Activated T-helper 1 cell treated with Interleukin-2 at 50 U/mL for 16 hours (primary cell): ENCODE measurements at regions not wholly inside any gene's neighbourhood (a gene's known extent, or its start where the extent isn't known, plus 50 kb on each side); places are given as distances from the start of the nearest gene placed in this dataset.

Source experiments
- DNase-seq: peaks from one replicate; pipeline ENCODE4 v3.0.0-alpha.2; 2020; ENCODE audit warnings: low read depth

DNA sequence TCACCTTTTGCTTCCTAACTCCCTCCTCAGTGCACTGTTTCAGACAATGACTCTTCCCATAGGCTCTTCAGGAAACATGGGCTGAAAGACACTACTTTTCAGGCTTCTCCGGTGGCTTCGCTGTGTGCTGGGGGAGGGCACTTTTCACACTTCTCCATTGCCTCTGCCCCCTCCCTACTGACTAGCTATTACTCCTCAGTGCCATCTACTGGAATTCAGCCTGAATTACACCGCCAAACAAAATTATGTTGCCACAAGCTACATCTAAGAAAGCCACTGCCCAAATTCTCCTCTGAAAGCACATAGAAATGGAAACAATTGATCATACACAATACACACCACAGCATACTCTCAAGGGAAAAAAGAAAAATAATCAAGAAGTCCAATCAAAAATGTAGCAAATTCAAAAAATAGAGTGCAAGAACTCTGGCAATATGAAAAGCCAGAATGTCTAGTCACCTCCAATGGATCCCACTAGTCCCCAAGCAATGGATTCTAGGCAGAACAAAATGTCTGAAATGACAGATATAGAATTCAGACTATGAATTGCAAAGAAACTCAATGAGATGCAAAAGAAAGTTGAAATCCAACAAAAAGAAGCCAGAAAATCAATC is 1139.4 kb upstream of the GYPC start:
- no peak for DNase-seq

DNA sequence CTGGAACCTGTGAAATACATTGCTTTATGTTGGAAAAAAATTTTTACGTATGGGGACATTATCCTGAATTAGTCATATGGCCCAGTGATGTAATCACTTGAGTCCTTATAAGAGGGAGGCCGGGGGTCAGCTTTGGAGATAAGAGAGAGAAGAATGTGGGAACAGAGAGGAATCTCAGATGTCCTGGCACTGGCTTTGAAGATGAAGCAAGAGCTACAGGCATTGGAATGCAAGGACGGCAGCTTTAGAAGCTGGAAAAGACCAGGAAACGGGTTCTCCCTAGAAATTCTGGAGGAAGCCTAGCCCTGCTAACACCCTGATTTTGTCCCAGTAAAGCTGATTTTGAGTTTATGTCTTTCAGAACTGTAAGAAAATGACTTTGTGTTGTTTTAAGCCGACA is 1129.9 kb upstream of the GYPC start:
- no peak for DNase-seq

GRCh38 chr2:125535089-125535488 is 1120.9 kb upstream of the GYPC start:
- no peak for DNase-seq

GRCh38 chr2:125543968-125544514 is 1111.9 kb upstream of the GYPC start:
- DNase-seq, result no peak

DNA sequence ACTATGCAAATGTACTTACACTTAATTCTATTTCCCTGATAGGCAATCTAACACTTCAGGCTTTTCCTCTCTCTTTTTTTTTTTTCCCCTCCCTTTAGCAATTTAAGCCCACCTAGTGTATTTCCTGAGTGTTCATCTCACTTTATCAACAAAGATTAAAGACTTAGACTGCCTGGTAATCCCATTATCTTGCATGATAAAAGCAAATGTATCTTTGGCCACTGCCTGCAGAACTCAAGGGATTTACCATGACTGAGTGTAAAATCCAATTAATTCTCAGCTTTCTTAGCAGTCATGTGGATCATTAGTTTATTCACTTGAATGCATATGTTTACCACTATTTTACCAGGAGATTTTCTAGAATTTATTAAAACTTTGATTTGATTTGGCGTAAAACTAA is 1102.2 kb upstream of the GYPC start:
- no peak for DNase-seq

DNA sequence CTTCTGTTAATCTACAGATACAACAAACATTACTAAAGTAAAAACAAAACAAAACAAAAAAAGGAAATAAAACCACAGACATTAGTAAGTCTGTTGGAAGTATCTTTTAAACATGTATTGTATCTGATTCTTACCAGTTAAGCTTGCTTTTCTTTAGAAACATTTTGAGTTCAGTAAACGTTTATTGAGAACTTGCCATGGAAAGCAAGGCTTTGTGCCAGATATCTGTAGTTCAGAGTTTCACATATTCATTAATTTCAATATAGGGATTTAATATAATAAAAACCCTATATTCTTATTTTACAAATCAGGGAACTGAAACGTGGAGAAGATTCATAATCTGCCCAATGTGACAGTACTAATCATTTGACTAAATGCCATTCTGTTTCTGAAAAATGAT is 1101.0 kb upstream of the GYPC start:
- no peak for DNase-seq

- no peak for DNase-seq
These were observed 1096.8 kb upstream of the GYPC start for GRCh38 chr2:125559186-125559585.

DNA sequence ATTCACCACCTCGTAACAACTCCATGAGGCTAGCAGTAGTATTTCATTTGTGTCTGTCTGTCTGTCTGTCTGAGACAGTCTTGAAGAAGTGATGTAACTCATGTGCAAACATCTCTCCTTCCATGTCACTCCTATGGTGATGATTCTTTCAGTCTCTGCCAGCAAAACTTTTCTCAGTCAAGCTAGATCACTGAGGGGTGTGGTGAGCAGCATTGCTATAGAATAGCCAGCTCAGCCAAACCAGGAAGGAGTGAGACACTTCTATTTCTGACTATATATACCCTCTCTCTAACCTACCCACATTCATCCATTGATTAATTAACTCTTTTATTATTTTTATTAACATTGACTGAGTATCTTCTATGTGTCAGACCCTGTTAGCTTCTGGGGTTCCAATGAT is 1095.1 kb upstream of the GYPC start:
- no peak for DNase-seq

DNA sequence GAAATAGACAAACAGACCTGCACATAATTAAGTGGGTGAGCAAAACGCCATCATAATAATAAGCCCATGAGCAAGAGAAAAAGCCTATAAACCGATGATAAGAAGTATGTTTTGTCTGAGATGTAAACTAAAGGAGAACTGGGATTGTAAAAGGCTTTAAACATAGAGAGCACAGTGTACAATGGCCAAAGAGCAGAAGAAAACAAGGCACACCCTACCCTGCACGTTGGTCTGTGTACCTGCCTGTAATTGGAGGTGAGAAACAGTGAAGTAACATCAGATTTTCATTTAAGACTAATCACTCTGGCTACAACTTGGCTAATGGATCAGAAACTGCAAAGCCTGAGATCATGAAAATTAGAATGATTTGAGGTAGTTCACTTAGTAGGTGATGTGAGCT is 1094.7 kb upstream of the GYPC start:
- DNase-seq, result no peak

DNA sequence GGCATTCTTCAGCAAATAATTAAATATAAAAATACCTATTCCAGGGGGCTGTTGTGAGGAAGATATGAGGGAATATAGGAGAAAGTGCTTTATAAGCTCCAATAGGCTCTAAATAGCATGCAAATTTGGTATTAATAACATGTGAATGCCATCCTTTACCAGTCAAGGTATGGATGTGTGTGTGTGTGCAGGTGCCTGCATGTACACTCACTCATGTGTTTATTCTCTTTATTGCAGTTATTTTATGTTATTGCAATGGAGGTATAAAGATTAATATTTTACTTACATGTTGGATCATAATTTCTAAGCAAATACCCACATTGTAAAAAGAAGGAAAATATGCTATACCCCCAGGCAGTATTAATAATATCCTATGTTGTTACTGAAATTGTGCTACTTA is 1093.0 kb upstream of the GYPC start:
- no peak for DNase-seq

GRCh38 chr2:125564471-125564870 is 1091.5 kb upstream of the GYPC start:
- DNase-seq, result no peak

DNA sequence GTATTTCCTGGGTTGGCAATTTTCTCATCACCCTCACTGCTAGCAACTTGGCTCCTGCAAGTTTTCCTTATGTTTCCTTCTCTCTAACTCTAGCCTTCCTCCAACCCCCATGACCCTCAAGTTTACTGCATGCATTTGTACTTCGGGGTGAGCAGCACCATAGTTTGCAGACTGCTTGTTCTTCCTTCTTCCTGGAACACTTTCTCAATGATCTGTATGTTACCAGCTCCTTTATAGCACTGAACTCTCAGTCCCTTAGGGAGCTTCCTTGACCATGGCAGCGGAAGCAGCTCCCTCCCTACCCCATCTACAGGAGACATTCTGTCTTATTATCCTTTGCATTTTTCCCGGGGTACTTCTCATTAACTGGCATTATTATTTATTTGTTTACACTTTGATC is 1089.5 kb upstream of the GYPC start:
- DNase-seq, result no peak

- DNase-seq, result no peak
These were observed 1088.9 kb upstream of the GYPC start for GRCh38 chr2:125567100-125567499.

DNA sequence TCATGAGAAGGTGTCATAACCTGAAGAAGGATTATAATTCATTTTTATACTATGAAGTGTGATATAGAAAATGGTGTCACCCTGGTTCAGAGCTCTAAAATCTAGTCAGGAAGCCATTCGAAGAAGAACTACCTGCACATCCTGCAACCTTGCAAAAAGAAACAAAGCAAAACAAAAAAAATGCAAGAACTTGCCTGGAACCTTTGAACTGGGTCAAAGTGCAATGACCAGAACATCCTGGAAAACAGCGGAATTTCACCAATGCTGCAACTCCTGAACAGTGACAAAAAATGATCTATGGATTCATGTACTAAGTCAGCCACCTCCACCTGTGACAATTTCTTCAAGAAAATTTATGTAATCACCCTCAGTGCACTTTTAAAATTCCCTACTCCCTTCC is 1083.3 kb upstream of the GYPC start:
- DNase-seq, result no peak

DNA sequence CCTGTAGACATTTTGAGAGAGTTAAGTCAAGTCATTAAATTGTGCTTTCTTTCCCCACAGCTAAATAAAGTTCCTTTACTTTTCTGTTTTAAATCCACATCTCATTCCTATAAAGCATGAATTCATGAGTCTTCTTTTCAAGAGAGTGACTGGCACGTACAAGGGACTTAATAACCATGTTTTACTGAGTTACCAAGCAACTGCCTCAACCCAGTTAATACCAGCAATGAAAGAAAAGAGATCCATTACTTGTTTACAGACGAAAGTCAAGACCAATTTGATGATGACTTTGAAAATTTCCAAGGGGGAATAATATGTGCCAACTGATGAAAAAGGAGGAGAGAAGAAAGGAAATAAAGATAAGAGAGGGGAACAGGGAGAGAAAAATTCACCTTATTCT is 1082.5 kb upstream of the GYPC start:
- DNase-seq, result no peak

- DNase-seq, result no peak
These were observed 1079.4 kb upstream of the GYPC start for GRCh38 chr2:125576558-125576957.

DNA sequence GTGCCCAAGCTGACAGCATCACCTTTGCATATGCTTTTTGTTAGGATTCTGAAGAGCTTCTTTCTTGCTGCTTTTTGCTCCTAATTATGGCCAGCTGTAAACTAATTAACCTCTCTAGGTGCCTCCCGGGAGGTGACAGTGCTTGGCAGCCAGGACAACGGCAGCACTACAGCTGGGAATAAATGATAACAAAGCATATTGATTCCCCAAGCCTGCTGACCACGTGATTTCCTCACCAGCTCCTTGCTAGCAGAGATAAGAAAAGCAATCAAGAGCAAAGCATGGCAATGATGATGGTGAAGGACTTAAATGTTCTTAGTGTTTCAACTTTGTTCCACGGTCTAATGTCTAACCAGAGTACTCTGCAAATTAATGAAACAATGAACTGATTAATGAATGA is 1074.4 kb upstream of the GYPC start:
- no peak for DNase-seq

DNA sequence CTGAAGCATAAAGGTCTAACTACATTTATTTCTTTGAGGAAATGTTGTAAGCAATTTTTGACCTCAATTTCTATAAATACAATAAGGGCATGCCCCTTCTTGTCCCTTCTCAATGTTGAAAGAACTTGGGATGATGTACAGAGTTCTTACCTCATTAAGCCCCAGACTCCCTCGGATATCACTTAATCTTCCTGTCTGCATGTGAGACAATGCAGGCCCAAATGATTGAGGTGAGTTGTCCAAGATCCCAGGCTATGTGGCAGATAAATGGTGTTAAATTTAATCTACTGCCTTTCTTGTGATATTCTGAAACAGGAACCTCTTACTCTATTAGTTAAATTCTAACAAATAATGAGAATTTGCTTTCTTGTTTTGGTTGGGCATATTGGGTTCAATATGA is 1073.4 kb upstream of the GYPC start:
- DNase-seq, result no peak

DNA sequence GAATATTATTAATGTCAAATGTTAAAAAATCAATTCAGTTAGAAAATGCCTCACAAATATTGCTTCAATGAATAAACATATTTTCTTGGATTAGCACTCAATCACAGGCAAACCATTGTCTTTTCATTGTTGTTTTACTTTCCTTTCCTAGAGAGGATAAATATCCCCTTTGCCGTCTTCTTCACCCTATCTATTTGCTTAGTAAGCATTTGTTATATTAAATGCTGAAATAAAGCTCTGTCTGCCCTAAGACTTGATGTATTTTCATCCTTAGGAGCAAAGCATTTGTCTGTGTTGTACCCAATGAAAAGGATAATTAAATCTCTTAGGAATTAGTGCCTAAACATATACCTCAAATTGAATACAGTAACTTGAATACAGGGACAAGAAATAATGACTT is 1071.2 kb upstream of the GYPC start:
- DNase-seq, result no peak

DNA sequence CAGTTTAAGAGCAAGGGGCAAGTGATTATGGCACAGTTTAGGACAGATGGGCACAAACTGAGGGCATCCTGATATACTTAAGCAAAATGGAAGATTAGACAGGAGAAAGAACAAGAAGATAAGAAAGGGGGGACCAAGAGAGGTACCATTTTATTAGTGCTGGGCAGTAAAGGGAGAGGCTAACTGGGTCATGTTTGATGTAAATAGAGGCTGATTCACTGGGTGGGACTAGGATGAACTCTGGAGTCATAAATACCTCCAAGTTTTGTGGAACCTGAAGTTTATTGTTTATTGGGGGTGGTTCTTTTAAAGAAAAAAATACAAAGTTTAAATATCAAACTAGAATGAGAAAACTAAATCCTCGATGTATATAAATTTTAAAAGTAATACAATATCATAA is 1067.2 kb upstream of the GYPC start:
- no peak for DNase-seq

- DNase-seq, result no peak
These were observed 1064.0 kb upstream of the GYPC start for GRCh38 chr2:125591954-125592353.

- no peak for DNase-seq
These were observed 1062.9 kb upstream of the GYPC start for GRCh38 chr2:125593036-125593435.

GRCh38 chr2:125596612-125597011 is 1059.3 kb upstream of the GYPC start:
- no peak for DNase-seq

GRCh38 chr2:125615438-125615837 is 1040.5 kb upstream of the GYPC start:
- no peak for DNase-seq

- DNase-seq, result no peak
These were observed 1025.6 kb upstream of the GYPC start for GRCh38 chr2:125630377-125630776.
